ENCODE measurements at regions not wholly inside any gene's neighbourhood (a gene's known extent, or its start where the extent isn't known, plus 50 kb on each side); places are given as distances from the start of the nearest gene placed in this dataset.

GRCh38 chr6:22117631-22118030 is 179.2 kb downstream of the PRL start:
- Histone ChIP-seq H3K27ac (ENCODE audit: poor library complexity, severe bottlenecking) (no peak overlapping the region), H3K36me3 (ENCODE audit: low read depth) (no peaks in the 10 kb centered on the region), H3K4me1 (ENCODE audit: insufficient read depth, poor library complexity, severe bottlenecking) (peaks cover 6% of the 10 kb centered on the region), H3K9me3 (ENCODE audit: severe bottlenecking) (no peaks in the 10 kb centered on the region), H3K4me3 (ENCODE audit: severe bottlenecking) (no peak overlapping the region), H3K27me3 (ENCODE audit: insufficient read depth, poor library complexity, severe bottlenecking) (no peaks in the 10 kb centered on the region)
- ATAC-seq (ENCODE audit: low read depth): no peak
- TF ChIP-seq CTCF (IDR thresholded peaks at IDR 0.05; ENCODE audit: poor library complexity, severe bottlenecking): no peak
- DNase-seq (ENCODE audit: low spot score): no peak

- H3K36me3 ChIP-seq (ENCODE audit: low read depth): no peaks in the 10 kb centered on the region
- no peaks in the 10 kb centered on the region for H3K27me3 ChIP-seq (ENCODE audit: insufficient read depth, poor library complexity, severe bottlenecking)
- TF ChIP-seq CTCF (IDR thresholded peaks at IDR 0.05; ENCODE audit: poor library complexity, severe bottlenecking): no peak
- H3K9me3 ChIP-seq (ENCODE audit: severe bottlenecking): no peaks in the 10 kb centered on the region
- DNase-seq (ENCODE audit: low spot score): no peak
- H3K4me3 ChIP-seq (ENCODE audit: severe bottlenecking): no peak overlapping the region
- ATAC-seq (ENCODE audit: low read depth): no peak
- no peaks in the 10 kb centered on the region for H3K4me1 ChIP-seq (ENCODE audit: insufficient read depth, poor library complexity, severe bottlenecking)
- H3K27ac ChIP-seq (ENCODE audit: poor library complexity, severe bottlenecking): no peak overlapping the region
These were observed 177.3 kb downstream of the PRL start for GRCh38 chr6:22119500-22119899.

GRCh38 chr6:22124756-22125155 is 172.1 kb downstream of the PRL start:
- no peak overlapping the region for H3K4me3 ChIP-seq (ENCODE audit: severe bottlenecking)
- DNase-seq (ENCODE audit: low spot score) (no peak), ATAC-seq (ENCODE audit: low read depth) (no peak)
- no peaks in the 10 kb centered on the region for H3K27me3 ChIP-seq (ENCODE audit: insufficient read depth, poor library complexity, severe bottlenecking)
- no peak overlapping the region for H3K27ac ChIP-seq (ENCODE audit: poor library complexity, severe bottlenecking)
- H3K9me3 ChIP-seq (ENCODE audit: severe bottlenecking): no peaks in the 10 kb centered on the region
- H3K4me1 ChIP-seq (ENCODE audit: insufficient read depth, poor library complexity, severe bottlenecking): no peaks in the 10 kb centered on the region
- H3K36me3 ChIP-seq (ENCODE audit: low read depth): no peaks in the 10 kb centered on the region
- no peak for TF ChIP-seq CTCF (IDR thresholded peaks at IDR 0.05; ENCODE audit: poor library complexity, severe bottlenecking)

- Histone ChIP-seq H3K27ac (ENCODE audit: poor library complexity, severe bottlenecking) (no peak overlapping the region), H3K4me1 (ENCODE audit: insufficient read depth, poor library complexity, severe bottlenecking) (no peaks in the 10 kb centered on the region), H3K27me3 (ENCODE audit: insufficient read depth, poor library complexity, severe bottlenecking) (no peaks in the 10 kb centered on the region), H3K4me3 (ENCODE audit: severe bottlenecking) (no peak overlapping the region), H3K36me3 (ENCODE audit: low read depth) (no peaks in the 10 kb centered on the region), H3K9me3 (ENCODE audit: severe bottlenecking) (no peaks in the 10 kb centered on the region)
- TF ChIP-seq CTCF (IDR thresholded peaks at IDR 0.05; ENCODE audit: poor library complexity, severe bottlenecking): no peak
- ATAC-seq (ENCODE audit: low read depth) (no peak), DNase-seq (ENCODE audit: low spot score) (no peak)
These were observed 169.9 kb downstream of the PRL start for GRCh38 chr6:22126910-22127309.

GRCh38 chr6:22129751-22130150 is 167.1 kb downstream of the PRL start:
- Histone ChIP-seq H3K27ac (ENCODE audit: poor library complexity, severe bottlenecking) (no peak overlapping the region), H3K9me3 (ENCODE audit: severe bottlenecking) (no peaks in the 10 kb centered on the region), H3K36me3 (ENCODE audit: low read depth) (no peaks in the 10 kb centered on the region), H3K4me1 (ENCODE audit: insufficient read depth, poor library complexity, severe bottlenecking) (no peaks in the 10 kb centered on the region), H3K27me3 (ENCODE audit: insufficient read depth, poor library complexity, severe bottlenecking) (no peaks in the 10 kb centered on the region), H3K4me3 (ENCODE audit: severe bottlenecking) (no peak overlapping the region)
- ATAC-seq (ENCODE audit: low read depth): no peak
- no peak for TF ChIP-seq CTCF (IDR thresholded peaks at IDR 0.05; ENCODE audit: poor library complexity, severe bottlenecking)
- no peak for DNase-seq (ENCODE audit: low spot score)

Data from RWPE2 (cell line).